SKM-1 (cell line): ENCODE measurements at regions not wholly inside any gene's neighbourhood (a gene's known extent, or its start where the extent isn't known, plus 50 kb on each side); places are given as distances from the start of the nearest gene placed in this dataset.
A peak's percentile ranks its signal among the peaks of the same experiment; 100 is the strongest.
"Not testable (repeated sequence)": the region's sequence is repeated elsewhere in the genome, so short reads cannot be mapped to it uniquely, and the experiment has no call there.

Source experiments
- DNase-seq: peaks from one replicate; lab custom pipeline; 2025; ENCODE audit not compliant: unreplicated experiment; lab: John Stamatoyannopoulos, UW

- DNase-seq, result no peak
Measured at GRCh38 chr6:132060591-132060990, 109.4 kb upstream of the CCN2 start.

GRCh38 chr6:132058975-132059374, 107.8 kb upstream of the CCN2 start:
- no peak for DNase-seq

- DNase-seq, result no peak
Measured at GRCh38 chr6:132054525-132054924, 103.4 kb upstream of the CCN2 start.

GRCh38 chr6:132053511-132053910, 102.3 kb upstream of the CCN2 start:
- no peak for DNase-seq

GRCh38 chr6:132052096-132052495, 100.9 kb upstream of the CCN2 start:
- DNase-seq, result no peak

- no peak for DNase-seq
Measured at GRCh38 chr6:132045877-132046276, 94.7 kb upstream of the CCN2 start.

GRCh38 chr6:132043148-132043547, 92.0 kb upstream of the CCN2 start:
- no peak for DNase-seq

- DNase-seq, result no peak
Measured at GRCh38 chr6:132041706-132042105, 90.5 kb upstream of the CCN2 start.

- DNase-seq, result no peak
Measured at GRCh38 chr6:132028029-132028428, 76.9 kb upstream of the CCN2 start.

- DNase-seq, result no peak
Measured at GRCh38 chr6:132025468-132025867, 74.3 kb upstream of the CCN2 start.

GRCh38 chr6:132023490-132023889, 72.3 kb upstream of the CCN2 start:
- DNase-seq, result no peak

GRCh38 chr6:132021552-132022375, 70.6 kb upstream of the CCN2 start:
- DNase-seq, result no peak

GRCh38 chr6:132020918-132021317, 69.7 kb upstream of the CCN2 start:
- not testable (repeated sequence) for DNase-seq

- DNase-seq, result no peak
Measured at GRCh38 chr6:132020138-132020581, 69.0 kb upstream of the CCN2 start.

- DNase-seq, result no peak
Measured at GRCh38 chr6:132019586-132019985, 68.4 kb upstream of the CCN2 start.

- DNase-seq, result no peak
Measured at GRCh38 chr6:132017942-132018341, 66.8 kb upstream of the CCN2 start.

GRCh38 chr6:132016396-132016795, 65.2 kb upstream of the CCN2 start:
- DNase-seq, result no peak

- DNase-seq, result no peak
Measured at GRCh38 chr6:132011582-132011981, 60.4 kb upstream of the CCN2 start.

- DNase-seq, result no peak
Measured at GRCh38 chr6:132009175-132009574, 58.0 kb upstream of the CCN2 start.

GRCh38 chr6:132007474-132008190, 56.5 kb upstream of the CCN2 start:
- DNase-seq, result no peak

GRCh38 chr6:132005178-132005577, 54.0 kb upstream of the CCN2 start:
- peak; percentile 78 for DNase-seq

GRCh38 chr6:132004668-132005067, 53.5 kb upstream of the CCN2 start:
- no peak for DNase-seq
